HFF-Myc (cell line): ENCODE measurements at regions not wholly inside any gene's neighbourhood (a gene's known extent, or its start where the extent isn't known, plus 50 kb on each side); places are given as distances from the start of the nearest gene placed in this dataset.

Experiments used
- DNase-seq: peaks from one replicate; pipeline ENCODE4 v3.0.0-alpha.2; 2011; ENCODE audit warnings: low read depth; ENCODE audit errors: extremely low read depth
- H3K4me3 ChIP-seq: replicated peaks from 2 replicates; pipeline ENCODE4 v1.5.1; 2011; ENCODE audit warnings: low read depth, mild to moderate bottlenecking, control low read depth, low read length
- CTCF ChIP-seq: IDR thresholded peaks from 2 replicates; pipeline ENCODE4 v1.5.1; 2012; ENCODE audit warnings: mild to moderate bottlenecking, low read depth, low read length, control low read depth; ENCODE audit errors: missing control alignments

GRCh38 chr11:126114486-126115126 is 51.9 kb upstream of the CDON start:
- TF ChIP-seq CTCF, result no peak
- no peak for DNase-seq
- no peak overlapping the region for H3K4me3 ChIP-seq

DNA sequence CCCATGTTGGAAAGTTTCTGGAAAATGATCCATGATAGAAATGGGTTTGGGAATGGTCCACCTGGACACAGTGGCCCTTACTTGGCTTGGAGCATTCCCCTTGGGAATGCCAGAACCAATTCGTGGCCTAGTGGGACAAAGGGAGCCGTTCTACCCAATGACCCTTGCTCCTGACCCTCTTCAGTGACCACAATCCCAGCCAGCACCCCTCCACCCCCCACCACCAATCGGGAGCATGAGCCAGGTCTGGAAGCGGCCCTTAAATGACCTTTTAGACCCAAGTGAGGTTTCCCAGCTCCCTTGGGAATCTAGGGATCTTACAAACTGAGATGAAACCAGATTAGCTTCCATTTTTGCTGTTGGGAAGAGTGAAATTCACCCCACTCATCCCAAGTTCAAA is 51.3 kb upstream of the CDON start:
- no peak for TF ChIP-seq CTCF
- DNase-seq, result no peak
- H3K4me3 ChIP-seq, result no peak overlapping the region

DNA sequence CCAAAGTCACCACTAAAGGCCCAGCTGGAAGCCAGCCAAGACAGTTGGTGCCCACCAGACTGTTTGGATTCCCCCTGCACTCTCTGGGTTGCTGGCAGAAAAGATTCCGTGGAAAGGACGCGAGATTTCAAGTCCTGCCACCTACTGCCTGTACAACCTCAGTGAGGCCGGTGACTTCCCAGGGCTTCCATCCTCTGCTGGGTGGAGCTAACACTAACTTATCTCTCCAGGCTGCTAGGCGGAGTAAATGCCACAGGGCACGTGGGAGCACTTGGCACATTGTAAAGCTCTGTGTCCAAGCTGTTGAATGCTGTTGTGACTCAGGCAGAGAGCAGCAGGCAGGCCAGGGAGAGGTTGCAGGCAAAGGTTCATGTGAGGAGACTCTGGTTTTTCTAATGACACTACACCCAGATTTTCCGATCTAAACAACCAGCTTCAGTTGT is 50.9 kb upstream of the CDON start:
- no peak for TF ChIP-seq CTCF
- H3K4me3 ChIP-seq, result no peak overlapping the region
- DNase-seq, result peak; percentile 83

GRCh38 chr11:126113012-126113411 is 50.3 kb upstream of the CDON start:
- TF ChIP-seq CTCF, result no peak
- DNase-seq, result no peak
- H3K4me3 ChIP-seq, result no peak overlapping the region

DNA sequence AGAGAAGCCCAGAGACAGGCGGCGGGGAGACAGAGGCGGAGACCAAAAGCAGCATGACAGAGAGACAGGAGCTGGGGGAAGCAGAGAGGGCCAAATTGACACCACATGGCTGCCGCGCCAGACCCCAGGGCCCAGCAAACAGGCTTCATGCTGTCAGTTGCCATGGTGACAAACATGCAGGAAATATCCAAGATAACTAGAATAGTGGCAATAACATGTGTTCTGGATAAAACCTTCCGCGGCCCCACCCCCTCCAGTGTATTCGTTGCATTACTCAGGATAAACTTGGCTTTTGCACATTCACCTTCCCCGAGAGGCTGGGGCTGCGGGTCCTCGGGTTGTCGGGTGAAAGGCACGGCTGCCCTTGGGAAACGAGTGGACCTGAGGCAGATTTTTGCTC is 49.9 kb upstream of the CDON start:
- no peak for TF ChIP-seq CTCF
- no peak overlapping the region for H3K4me3 ChIP-seq
- peak; percentile 82 for DNase-seq
